KOPT-K1 (cell line): ENCODE measurements at regions not wholly inside any gene's neighbourhood (a gene's known extent, or its start where the extent isn't known, plus 50 kb on each side); places are given as distances from the start of the nearest gene placed in this dataset.

Experiments used
- H3K27ac ChIP-seq: fragments of 200-600 bp; sonication (generic); 2 replicates; pipeline ENCODE4 v1.5.1; 2016; ENCODE audit warnings: antibody characterized with exemption, mild to moderate bottlenecking, low read depth, low read length; ENCODE audit not compliant: poor library complexity, severe bottlenecking
- H3K36me3 ChIP-seq: fragments of 200-600 bp; sonication (generic); 2 replicates; pipeline ENCODE4 v1.5.1; 2017; ENCODE audit warnings: antibody characterized with exemption, mild to moderate bottlenecking, low read length, moderate library complexity; ENCODE audit not compliant: insufficient read depth
- H3K9me3 ChIP-seq: fragments of 200-600 bp; sonication (generic); 2 replicates; pipeline ENCODE4 v1.5.1; 2017; ENCODE audit warnings: antibody characterized with exemption, low read length, mild to moderate bottlenecking; ENCODE audit not compliant: insufficient read depth, poor library complexity, severe bottlenecking

- H3K36me3 ChIP-seq = no peaks in the 10 kb centered on the region
- no peaks in the 10 kb centered on the region for H3K9me3 ChIP-seq
- H3K27ac ChIP-seq = peak overlapping the region; percentile 84
Measured at GRCh38 chrX:42129022-42129940, 205.9 kb upstream of the CASK start.

- Histone ChIP-seq H3K9me3 (no peaks in the 10 kb centered on the region), H3K36me3 (no peaks in the 10 kb centered on the region), H3K27ac (peak overlapping the region; percentile 84)
Measured at GRCh38 chrX:42128587-42128986, 205.2 kb upstream of the CASK start.

DNA sequence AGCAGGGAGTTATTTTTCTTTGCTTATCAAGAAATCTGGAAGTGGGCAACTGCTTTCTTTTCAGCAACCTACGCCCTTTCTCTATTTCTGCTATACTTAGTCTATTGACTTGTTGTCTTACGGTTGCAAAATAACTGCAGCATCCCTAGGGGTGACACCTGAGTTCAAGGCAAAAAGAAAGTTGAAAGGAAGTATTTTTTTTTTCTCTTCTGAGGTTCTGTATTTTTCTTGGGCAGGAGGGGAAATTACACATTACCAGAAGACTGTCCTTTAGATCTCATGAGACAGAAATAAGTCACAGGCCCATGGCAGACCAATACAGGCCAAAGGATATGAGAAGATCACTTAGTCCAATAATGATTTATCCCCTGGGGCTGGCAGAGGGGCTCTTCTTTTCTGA lies 204.7 kb upstream of the CASK start:
- Histone ChIP-seq H3K9me3 (no peaks in the 10 kb centered on the region), H3K36me3 (no peaks in the 10 kb centered on the region), H3K27ac (peak overlapping the region; percentile 84)

GRCh38 chrX:42127563-42127962 lies 204.2 kb upstream of the CASK start:
- no peaks in the 10 kb centered on the region for H3K36me3 ChIP-seq
- peak overlapping the region; percentile 84 for H3K27ac ChIP-seq
- H3K9me3 ChIP-seq = no peaks in the 10 kb centered on the region

- no peaks in the 10 kb centered on the region for H3K36me3 ChIP-seq
- H3K9me3 ChIP-seq = no peaks in the 10 kb centered on the region
- H3K27ac ChIP-seq = no peak overlapping the region
Measured at GRCh38 chrX:42123369-42123768, 200.0 kb upstream of the CASK start.

DNA sequence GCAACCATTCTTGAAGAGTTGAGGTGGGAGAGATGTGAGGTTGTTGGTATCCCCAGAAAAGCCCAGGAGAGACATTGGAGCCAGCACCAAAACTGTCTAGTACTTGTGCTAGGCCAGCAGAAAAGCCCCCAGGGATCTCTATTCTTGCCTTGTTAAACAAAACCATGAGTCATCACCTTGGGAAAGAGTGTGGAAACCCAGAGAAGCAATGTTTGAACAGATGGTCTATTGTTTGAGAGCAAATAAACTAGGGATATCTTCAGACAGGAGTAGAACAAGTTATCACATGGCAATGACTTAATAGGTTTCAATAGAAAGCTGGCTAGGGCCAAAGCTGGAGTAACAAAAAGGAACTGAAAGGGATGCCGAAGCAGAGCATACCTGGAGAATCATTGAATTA lies 195.7 kb upstream of the CASK start:
- H3K27ac ChIP-seq = no peak overlapping the region
- H3K36me3 ChIP-seq = no peaks in the 10 kb centered on the region
- H3K9me3 ChIP-seq = no peaks in the 10 kb centered on the region

DNA sequence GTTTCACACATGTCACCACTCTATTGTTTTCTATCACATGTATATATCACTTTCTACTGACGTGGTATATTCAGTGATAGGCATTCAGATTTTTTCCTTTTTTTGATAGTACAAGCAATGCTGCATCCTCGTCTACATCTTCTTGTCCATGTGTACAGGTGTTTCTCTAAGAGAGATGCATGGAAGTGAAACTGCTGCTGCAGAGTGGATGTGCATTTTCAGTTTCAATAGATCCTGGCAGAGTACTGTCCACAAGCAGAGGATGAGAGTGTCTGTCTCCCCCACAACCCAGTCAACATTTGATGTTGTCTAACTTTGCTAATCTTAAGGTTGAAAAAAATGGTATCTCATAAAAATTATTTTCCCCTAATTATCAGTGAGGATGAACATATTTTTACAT lies 194.0 kb upstream of the CASK start:
- Histone ChIP-seq H3K9me3 (peaks cover 3% of the 10 kb centered on the region), H3K27ac (no peak overlapping the region), H3K36me3 (no peaks in the 10 kb centered on the region)

DNA sequence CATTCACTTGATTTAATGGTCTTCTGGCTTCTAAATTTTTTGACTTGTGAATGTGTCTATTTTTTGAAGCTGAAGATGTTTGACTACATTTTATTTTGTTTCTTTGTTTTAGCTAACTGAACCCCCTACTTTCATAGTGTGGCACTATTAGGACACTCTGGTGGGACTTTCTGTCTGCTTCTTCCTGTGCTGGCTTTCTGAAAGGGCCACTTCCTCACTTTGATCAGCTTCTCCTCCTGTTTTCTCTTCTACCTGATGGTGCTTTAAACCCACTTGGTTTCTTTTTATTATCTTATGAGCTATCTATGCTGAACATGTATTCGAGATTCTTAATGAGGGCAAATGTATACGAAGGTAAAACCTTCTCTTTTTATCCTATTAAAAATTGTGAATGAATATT lies 186.1 kb upstream of the CASK start:
- Histone ChIP-seq H3K27ac (no peak overlapping the region), H3K36me3 (no peaks in the 10 kb centered on the region), H3K9me3 (peaks cover 3% of the 10 kb centered on the region)

DNA sequence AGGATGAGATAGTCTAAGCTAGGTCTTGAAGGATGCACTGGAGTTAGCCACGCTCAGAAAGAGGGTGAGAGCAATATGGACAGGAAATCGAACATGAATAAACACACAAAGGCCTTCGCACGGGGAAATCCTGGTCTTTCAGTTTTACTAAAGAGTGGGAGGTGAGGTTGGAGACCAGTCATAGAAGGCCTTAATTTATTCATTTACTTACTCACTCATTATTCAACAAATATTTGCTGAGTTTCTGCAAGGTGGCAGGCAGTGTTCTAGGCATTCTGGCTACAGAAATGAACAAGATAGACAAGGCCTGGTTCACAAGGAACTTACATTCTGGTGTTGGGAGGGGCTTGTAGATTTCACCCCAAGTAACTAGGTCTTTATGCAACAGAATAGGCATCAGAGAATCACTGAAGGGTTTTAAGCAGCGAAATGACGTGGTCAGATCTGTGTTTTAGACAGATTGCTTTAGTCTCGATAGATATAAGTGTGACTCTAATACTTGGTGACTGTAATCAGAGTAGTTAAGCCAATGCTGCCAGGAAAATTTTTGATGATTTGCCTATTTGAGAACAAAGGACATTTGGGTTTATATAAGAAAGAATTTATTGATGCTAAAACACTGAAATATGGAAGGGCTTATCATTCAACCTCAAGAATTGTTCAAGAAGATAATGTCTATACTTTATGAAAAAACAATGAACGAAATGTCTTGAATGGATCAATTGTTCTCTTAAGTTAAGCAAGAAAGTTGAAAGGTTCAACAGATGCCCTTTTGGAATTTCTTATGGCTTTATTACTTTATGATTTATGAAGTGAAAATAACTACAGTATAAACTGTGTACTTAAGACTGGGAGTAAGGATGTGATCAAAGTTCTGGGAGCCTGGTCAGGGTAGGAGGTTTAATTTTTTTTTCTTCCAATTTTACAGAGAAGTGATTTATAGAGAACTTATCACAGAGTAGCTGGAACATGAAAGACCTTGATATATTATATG lies 184.4 kb upstream of the CASK start:
- Histone ChIP-seq H3K9me3 (no peaks in the 10 kb centered on the region), H3K27ac (no peak overlapping the region), H3K36me3 (no peaks in the 10 kb centered on the region)

- no peaks in the 10 kb centered on the region for H3K36me3 ChIP-seq
- no peaks in the 10 kb centered on the region for H3K9me3 ChIP-seq
- H3K27ac ChIP-seq = no peak overlapping the region
Measured at GRCh38 chrX:42106556-42106955, 183.2 kb upstream of the CASK start.

DNA sequence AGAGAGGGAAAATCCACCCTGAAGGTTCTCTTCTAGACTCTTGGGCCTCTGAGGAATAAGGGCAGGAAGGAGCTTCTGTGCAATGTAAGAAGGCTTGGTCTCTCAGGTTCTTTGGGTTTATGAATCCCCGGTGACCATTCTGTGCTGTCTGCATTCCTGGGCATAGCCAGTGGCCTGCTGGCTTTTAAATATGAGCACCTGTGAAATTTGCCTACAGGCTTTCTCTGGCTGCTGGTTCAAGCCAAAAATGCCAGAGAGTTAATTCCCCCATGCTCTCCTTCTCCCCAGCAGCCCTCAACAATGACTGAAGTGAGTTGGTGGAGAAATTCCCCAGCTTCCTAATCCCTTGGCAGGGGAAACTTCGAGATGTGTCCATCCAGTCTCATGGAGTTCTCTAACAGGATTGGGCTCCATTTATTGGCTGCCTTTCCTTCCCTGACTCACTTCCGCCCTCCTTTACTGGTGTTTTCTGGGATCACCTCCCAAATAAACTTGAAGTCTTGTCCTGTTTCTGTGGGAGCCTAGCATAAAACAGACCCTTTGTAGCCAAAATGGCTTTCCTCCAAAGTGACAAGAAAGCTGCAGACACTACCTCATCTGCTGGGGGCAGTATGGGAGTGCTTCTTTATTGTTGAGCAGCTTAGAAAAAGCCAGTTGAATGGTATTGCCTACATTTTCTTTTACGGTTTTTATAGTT lies 179.4 kb upstream of the CASK start:
- Histone ChIP-seq H3K9me3 (no peaks in the 10 kb centered on the region), H3K36me3 (no peaks in the 10 kb centered on the region), H3K27ac (no peak overlapping the region)

DNA sequence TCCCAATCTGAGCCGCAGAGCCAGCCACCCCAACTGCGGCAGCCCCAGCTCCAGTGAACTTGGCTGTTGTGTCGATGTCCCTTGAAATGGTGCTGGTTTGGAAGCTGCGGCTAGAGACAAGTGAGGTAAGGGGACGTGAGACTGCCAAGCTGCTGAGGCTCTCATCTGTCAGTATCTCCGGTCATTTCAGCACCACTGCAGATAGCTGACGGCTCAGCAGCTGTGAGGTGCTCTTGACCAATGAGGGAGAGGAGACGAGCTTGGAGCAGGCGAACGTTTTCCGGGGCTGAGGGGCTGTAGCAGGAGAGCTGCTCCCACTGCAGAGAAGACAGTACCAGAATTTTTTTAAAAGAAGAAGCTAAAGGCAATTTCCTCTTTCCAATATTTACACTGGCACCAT lies 175.5 kb upstream of the CASK start:
- H3K36me3 ChIP-seq = no peaks in the 10 kb centered on the region

DNA sequence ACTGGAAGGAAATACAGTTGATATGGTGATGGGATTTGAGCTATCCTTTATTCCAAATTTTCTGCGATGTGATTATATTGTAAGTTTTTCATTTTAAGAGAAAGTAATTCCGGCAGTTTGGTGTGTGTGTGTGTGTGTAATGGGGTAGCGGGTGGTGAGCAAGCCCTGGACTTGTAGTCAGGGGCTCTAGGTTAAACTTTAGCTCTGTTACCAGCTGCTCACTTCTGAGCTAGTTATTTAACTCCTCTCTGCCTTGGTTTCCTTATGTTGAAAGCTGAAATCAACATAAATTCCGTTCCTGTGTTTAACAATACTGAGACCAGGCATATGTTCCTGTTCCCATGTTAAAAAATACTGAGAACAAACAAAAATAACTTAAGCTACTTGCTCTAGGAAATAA lies 174.1 kb upstream of the CASK start:
- Histone ChIP-seq H3K9me3 (no peaks in the 10 kb centered on the region), H3K36me3 (no peaks in the 10 kb centered on the region), H3K27ac (no peak overlapping the region)

More for the DNA sequence above, 175.5 kb upstream of the CASK start:
- Histone ChIP-seq H3K9me3 (no peaks in the 10 kb centered on the region), H3K27ac (no peak overlapping the region)

- no peaks in the 10 kb centered on the region for H3K9me3 ChIP-seq
- no peak overlapping the region for H3K27ac ChIP-seq
- H3K36me3 ChIP-seq = no peaks in the 10 kb centered on the region
Measured at GRCh38 chrX:42096265-42096920, 173.0 kb upstream of the CASK start.
